ENCODE measurements at regions not wholly inside any gene's neighbourhood (a gene's known extent, or its start where the extent isn't known, plus 50 kb on each side); places are given as distances from the start of the nearest gene placed in this dataset.

GRCh38 chr5:164233791-164234190 lies 728.4 kb downstream of the MAT2B start:
- no peaks in the 10 kb centered on the region for H3K36me3 ChIP-seq (ENCODE audit: insufficient read depth, low read length)
- no peaks in the 10 kb centered on the region for H3K9me3 ChIP-seq (ENCODE audit: low read length)
- no peak overlapping the region for H2AFZ ChIP-seq (ENCODE audit: low read length)
- TF ChIP-seq CTCF (conservative IDR thresholded peaks at IDR 0.05; ENCODE audit: low read length), result no peak
- no peak for TF ChIP-seq EZH2phosphoT487 (IDR thresholded peaks at IDR 0.05; ENCODE audit: borderline replicate concordance, low read depth, low read length)
- no peaks in the 10 kb centered on the region for H4K20me1 ChIP-seq (ENCODE audit: insufficient read depth, low read length)
- BruUV-seq (replicated peaks), result no TSS peak
- intact Hi-C loops (cut with micrococcal nuclease; ENCODE audit: unreplicated experiment), result no loop called here
- H3K27ac ChIP-seq (ENCODE audit: low read depth, low read length, poor library complexity, severe bottlenecking), result no peak overlapping the region
- H3K4me1 ChIP-seq (ENCODE audit: insufficient read depth, low read length, poor library complexity, severe bottlenecking), result no peaks in the 10 kb centered on the region
- DNase-seq (ENCODE audit: low spot score), result no peak
- no peak overlapping the region for H3K4me3 ChIP-seq (ENCODE audit: low read depth, low read length, poor library complexity, severe bottlenecking)
- H3K4me2 ChIP-seq (ENCODE audit: low read length), result no peak overlapping the region
- ChIA-PET POLR2A (interaction anchor here (0.6 kb wide), 1 partner anchor 524 kb away, joined by 4 read pairs; no protein-coding TSS in a partner anchor), CTCF (ENCODE audit: unreplicated experiment) (no interaction called here)
- no peaks in the 10 kb centered on the region for H3K79me2 ChIP-seq (ENCODE audit: insufficient read depth, low read depth, low read length)
- H3K9me2 ChIP-seq (ENCODE audit: insufficient read depth, low read length), result no peaks in the 10 kb centered on the region

GRCh38 chr5:164234321-164234720 lies 728.9 kb downstream of the MAT2B start:
- BruUV-seq (replicated peaks), result no TSS peak
- Histone ChIP-seq H3K36me3 (ENCODE audit: insufficient read depth, low read length) (no peaks in the 10 kb centered on the region), H3K9me2 (ENCODE audit: insufficient read depth, low read length) (no peaks in the 10 kb centered on the region)

More at GRCh38 chr5:164234321-164234720, 728.9 kb downstream of the MAT2B start:
- H4K20me1 ChIP-seq (ENCODE audit: insufficient read depth, low read length), result no peaks in the 10 kb centered on the region
- H3K4me2 ChIP-seq (ENCODE audit: low read length), result no peak overlapping the region
- no peak for DNase-seq (ENCODE audit: low spot score)
- no peak overlapping the region for H3K27ac ChIP-seq (ENCODE audit: low read depth, low read length, poor library complexity, severe bottlenecking)
- no peaks in the 10 kb centered on the region for H3K4me1 ChIP-seq (ENCODE audit: insufficient read depth, low read length, poor library complexity, severe bottlenecking)
- H2AFZ ChIP-seq (ENCODE audit: low read length), result no peak overlapping the region
- H3K4me3 ChIP-seq (ENCODE audit: low read depth, low read length, poor library complexity, severe bottlenecking), result no peak overlapping the region
- H3K9me3 ChIP-seq (ENCODE audit: low read length), result no peaks in the 10 kb centered on the region
- ChIA-PET CTCF (ENCODE audit: unreplicated experiment) (no interaction called here), POLR2A (no interaction called here)
- TF ChIP-seq EZH2phosphoT487 (IDR thresholded peaks at IDR 0.05; ENCODE audit: borderline replicate concordance, low read depth, low read length) (no peak), CTCF (conservative IDR thresholded peaks at IDR 0.05; ENCODE audit: low read length) (no peak)
- intact Hi-C loops (cut with micrococcal nuclease; ENCODE audit: unreplicated experiment), result no loop called here
- no peaks in the 10 kb centered on the region for H3K79me2 ChIP-seq (ENCODE audit: insufficient read depth, low read depth, low read length)
